ENCODE measurements at regions not wholly inside any gene's neighbourhood (a gene's known extent, or its start where the extent isn't known, plus 50 kb on each side); places are given as distances from the start of the nearest gene placed in this dataset.

DNA sequence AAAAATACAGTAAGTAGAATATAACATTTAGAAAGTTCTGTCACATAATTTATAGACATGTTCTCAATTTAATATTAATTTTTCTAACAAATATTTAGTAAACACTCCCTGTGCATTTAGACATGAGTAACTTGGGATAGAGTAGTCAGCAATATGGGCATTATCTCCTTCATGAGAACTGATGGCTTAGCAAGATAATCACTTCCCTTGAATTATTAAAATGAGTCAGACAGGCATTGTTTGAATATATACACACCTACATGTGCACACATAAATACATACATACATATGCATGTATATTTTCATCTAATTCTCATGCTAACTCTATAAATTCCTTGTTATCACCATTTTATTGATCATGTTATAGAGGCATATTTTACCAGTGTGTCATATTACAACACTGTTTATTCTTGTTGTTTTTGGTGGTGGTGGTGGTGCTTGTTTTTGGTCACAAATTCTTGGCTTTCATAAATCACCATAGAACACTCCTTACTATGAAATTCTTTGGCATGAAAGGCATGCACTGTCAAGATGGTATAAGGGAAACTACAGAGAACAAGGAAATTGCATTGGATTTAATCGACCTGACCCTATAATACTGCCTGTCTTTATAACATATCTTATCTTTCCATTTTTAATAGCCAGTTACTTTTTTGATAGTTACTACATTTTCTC is 434.5 kb upstream of the MANEA start:
- Mint-ChIP-seq H3K9me3 (no peaks in the 10 kb centered on the region), H3K36me3 (ENCODE audit: low read depth) (no peaks in the 10 kb centered on the region), H3K4me3 (no peak overlapping the region), H3K27ac (no peak overlapping the region), H3K27me3 (ENCODE audit: low read depth, poor library complexity) (peaks cover 5% of the 10 kb centered on the region), H3K4me1 (no peaks in the 10 kb centered on the region)
- TF ChIP-seq, protein P1, sequence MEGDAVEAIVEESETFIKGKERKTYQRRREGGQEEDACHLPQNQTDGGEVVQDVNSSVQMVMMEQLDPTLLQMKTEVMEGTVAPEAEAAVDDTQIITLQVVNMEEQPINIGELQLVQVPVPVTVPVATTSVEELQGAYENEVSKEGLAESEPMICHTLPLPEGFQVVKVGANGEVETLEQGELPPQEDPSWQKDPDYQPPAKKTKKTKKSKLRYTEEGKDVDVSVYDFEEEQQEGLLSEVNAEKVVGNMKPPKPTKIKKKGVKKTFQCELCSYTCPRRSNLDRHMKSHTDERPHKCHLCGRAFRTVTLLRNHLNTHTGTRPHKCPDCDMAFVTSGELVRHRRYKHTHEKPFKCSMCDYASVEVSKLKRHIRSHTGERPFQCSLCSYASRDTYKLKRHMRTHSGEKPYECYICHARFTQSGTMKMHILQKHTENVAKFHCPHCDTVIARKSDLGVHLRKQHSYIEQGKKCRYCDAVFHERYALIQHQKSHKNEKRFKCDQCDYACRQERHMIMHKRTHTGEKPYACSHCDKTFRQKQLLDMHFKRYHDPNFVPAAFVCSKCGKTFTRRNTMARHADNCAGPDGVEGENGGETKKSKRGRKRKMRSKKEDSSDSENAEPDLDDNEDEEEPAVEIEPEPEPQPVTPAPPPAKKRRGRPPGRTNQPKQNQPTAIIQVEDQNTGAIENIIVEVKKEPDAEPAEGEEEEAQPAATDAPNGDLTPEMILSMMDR (IDR thresholded peaks at IDR 0.05): no peak
- DNase-seq: no peak

DNA sequence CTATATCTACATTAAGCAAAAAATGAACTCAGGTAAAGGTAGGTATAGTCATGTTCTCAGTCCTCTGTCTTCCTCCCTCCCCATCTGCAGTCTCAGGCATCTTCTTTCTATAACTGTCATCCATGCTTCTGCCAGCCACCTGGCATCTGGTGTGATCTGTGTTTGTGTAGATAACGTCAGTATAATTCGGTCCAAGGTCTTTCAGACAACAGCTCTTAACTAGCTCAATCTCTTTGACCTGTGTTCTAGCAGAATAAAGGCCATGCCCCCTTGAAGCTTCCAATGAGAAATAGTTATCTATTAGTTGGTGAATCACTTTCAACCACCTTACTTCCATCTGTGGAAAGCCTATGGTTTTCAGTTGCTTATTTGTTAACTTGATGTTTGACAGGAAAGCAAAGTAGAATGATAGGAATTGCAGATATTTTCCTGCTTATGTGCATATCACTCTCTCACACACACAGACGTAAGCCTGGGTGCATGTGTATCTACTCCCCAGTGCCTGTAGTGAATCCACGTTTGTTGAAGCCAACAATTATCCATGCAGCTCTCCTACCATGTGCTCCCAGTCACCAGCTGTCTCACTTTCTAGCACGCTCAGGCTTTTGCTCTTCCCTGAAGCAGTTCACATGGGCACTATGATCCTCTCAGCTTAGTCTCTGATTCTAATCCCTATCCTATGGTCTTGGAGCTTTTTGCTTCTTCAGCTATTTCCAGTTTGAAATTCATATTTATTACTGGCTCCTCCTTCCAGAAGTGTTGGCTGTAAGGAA is 433.7 kb upstream of the MANEA start:
- Mint-ChIP-seq H3K27me3 (ENCODE audit: low read depth, poor library complexity) (peaks cover 5% of the 10 kb centered on the region), H3K4me1 (no peaks in the 10 kb centered on the region), H3K4me3 (no peak overlapping the region), H3K27ac (no peak overlapping the region), H3K9me3 (no peaks in the 10 kb centered on the region), H3K36me3 (ENCODE audit: low read depth) (no peaks in the 10 kb centered on the region)
- TF ChIP-seq, protein P1 (IDR thresholded peaks at IDR 0.05): no peak
- DNase-seq: no peak

DNA sequence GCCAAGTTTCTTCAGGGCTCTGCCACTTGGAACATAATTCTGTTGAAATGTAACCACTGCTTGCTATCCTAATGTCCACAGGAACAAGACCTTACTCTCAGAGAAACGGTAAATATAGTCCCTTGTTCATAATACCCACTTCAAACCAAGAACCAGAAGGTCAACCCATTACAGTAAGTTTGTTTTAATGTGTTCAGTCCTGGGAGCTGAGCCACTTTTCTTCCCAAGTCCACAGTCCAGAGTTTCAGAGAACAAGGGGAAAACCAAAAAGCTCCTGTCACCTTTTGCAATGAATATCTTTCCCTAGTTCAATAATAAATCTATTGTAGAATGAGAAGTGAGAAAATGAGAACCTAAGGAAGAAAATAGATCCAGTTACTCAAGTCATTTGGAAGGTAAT is 431.9 kb upstream of the MANEA start:
- no peak overlapping the region for H3K27ac Mint-ChIP-seq
- no peak overlapping the region for H3K4me3 Mint-ChIP-seq
- TF ChIP-seq, protein P1 (IDR thresholded peaks at IDR 0.05): no peak
- no peaks in the 10 kb centered on the region for H3K4me1 Mint-ChIP-seq
- no peak for DNase-seq
- no peaks in the 10 kb centered on the region for H3K9me3 Mint-ChIP-seq
- peaks cover 5% of the 10 kb centered on the region for H3K27me3 Mint-ChIP-seq (ENCODE audit: low read depth, poor library complexity)
- no peaks in the 10 kb centered on the region for H3K36me3 Mint-ChIP-seq (ENCODE audit: low read depth)

DNA sequence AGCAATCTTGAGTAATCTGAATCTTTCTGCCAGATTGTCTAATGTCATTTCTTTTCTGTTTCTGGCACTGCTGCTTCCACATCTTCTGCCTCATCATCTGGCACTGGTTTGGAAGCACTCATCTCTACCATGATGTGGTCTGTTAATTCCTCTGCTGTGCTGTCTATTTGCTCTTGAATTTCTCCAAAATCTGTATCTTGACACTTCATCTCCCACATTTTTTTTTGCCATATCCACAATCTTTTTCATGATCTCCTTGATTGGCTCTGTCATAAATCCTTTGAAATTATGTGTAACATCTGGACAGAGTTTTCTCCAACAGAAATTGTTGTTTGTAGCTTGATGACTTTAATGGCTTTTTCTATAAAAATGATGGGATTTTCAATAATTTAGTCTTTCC is 417.8 kb upstream of the MANEA start:
- no peaks in the 10 kb centered on the region for H3K4me1 Mint-ChIP-seq
- no peak for DNase-seq
- TF ChIP-seq, protein P1 (IDR thresholded peaks at IDR 0.05): no peak
- H3K9me3 Mint-ChIP-seq: no peaks in the 10 kb centered on the region
- no peak overlapping the region for H3K4me3 Mint-ChIP-seq
- H3K27ac Mint-ChIP-seq: no peak overlapping the region
- H3K27me3 Mint-ChIP-seq (ENCODE audit: low read depth, poor library complexity): no peaks in the 10 kb centered on the region
- no peaks in the 10 kb centered on the region for H3K36me3 Mint-ChIP-seq (ENCODE audit: low read depth)

DNA sequence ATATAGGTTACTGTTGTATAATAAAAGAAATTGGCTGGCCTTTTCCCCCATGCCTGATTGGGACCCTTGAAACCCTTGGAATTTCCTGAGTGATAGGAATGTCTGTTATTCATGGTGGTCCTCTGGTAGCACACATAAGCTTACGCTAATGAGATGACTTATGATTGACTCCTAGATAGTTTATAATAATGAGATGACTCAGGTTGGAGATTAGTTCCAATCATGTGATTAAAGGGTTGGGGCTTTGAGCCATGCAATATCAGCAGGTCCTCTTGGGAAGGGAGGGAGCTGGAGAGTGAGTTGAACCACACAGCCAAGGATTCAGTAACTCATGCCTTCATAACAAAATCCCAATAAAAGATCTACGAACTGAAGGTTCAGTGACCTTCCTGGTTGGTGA is 407.6 kb upstream of the MANEA start:
- Mint-ChIP-seq H3K9me3 (no peaks in the 10 kb centered on the region), H3K27ac (no peak overlapping the region), H3K36me3 (ENCODE audit: low read depth) (no peaks in the 10 kb centered on the region), H3K4me1 (no peaks in the 10 kb centered on the region), H3K27me3 (ENCODE audit: low read depth, poor library complexity) (no peaks in the 10 kb centered on the region), H3K4me3 (no peak overlapping the region)
- TF ChIP-seq, protein P1 (IDR thresholded peaks at IDR 0.05): no peak
- no peak for DNase-seq
